ENCODE measurements at regions not wholly inside any gene's neighbourhood (a gene's known extent, or its start where the extent isn't known, plus 50 kb on each side); places are given as distances from the start of the nearest gene placed in this dataset.

- DNase-seq (ENCODE audit: extremely low read depth in 1 of 11, low read depth in 9 of 11, low spot score in 4 of 11) = no peak
Observed at GRCh38 chr9:91056917-91057316, 255.3 kb downstream of the SYK start.

- DNase-seq (ENCODE audit: extremely low read depth in 1 of 11, low read depth in 9 of 11, low spot score in 4 of 11) = no peak
Observed at GRCh38 chr9:91059713-91060112, 258.1 kb downstream of the SYK start.

GRCh38 chr9:91060520-91061343 lies 259.1 kb downstream of the SYK start:
- DNase-seq (ENCODE audit: extremely low read depth in 1 of 11, low read depth in 9 of 11, low spot score in 4 of 11) = no peak

- no peak for DNase-seq (ENCODE audit: extremely low read depth in 1 of 11, low read depth in 9 of 11, low spot score in 4 of 11)
Observed at GRCh38 chr9:91061506-91061905, 259.9 kb downstream of the SYK start.

GRCh38 chr9:91062281-91062680 lies 260.7 kb downstream of the SYK start:
- DNase-seq (ENCODE audit: extremely low read depth in 1 of 11, low read depth in 9 of 11, low spot score in 4 of 11) = no peak

- DNase-seq (ENCODE audit: extremely low read depth in 1 of 11, low read depth in 9 of 11, low spot score in 4 of 11) = no peak
Observed at GRCh38 chr9:91063471-91063870, 261.9 kb downstream of the SYK start.

- DNase-seq (ENCODE audit: extremely low read depth in 1 of 11, low read depth in 9 of 11, low spot score in 4 of 11) = no peak
Observed at GRCh38 chr9:91065231-91066041, 263.8 kb downstream of the SYK start.

GRCh38 chr9:91066042-91066415 lies 264.4 kb downstream of the SYK start:
- no peak for DNase-seq (ENCODE audit: extremely low read depth in 1 of 11, low read depth in 9 of 11, low spot score in 4 of 11)

- DNase-seq (ENCODE audit: extremely low read depth in 1 of 11, low read depth in 9 of 11, low spot score in 4 of 11) = no peak
Observed at GRCh38 chr9:91066856-91067255, 265.2 kb downstream of the SYK start.

GRCh38 chr9:91067306-91067860 lies 265.8 kb downstream of the SYK start:
- no peak for DNase-seq (ENCODE audit: extremely low read depth in 1 of 11, low read depth in 9 of 11, low spot score in 4 of 11)

- DNase-seq (ENCODE audit: extremely low read depth in 1 of 11, low read depth in 9 of 11, low spot score in 4 of 11) = no peak
Observed at GRCh38 chr9:91071184-91071990, 269.8 kb downstream of the SYK start.

GRCh38 chr9:91073049-91073810 lies 271.6 kb downstream of the SYK start:
- no peak for DNase-seq (ENCODE audit: extremely low read depth in 1 of 11, low read depth in 9 of 11, low spot score in 4 of 11)

- no peak for DNase-seq (ENCODE audit: extremely low read depth in 1 of 11, low read depth in 9 of 11, low spot score in 4 of 11)
Observed at GRCh38 chr9:91073811-91074771, 272.5 kb downstream of the SYK start.

GRCh38 chr9:91074866-91075265 lies 273.2 kb downstream of the SYK start:
- DNase-seq (ENCODE audit: extremely low read depth in 1 of 11, low read depth in 9 of 11, low spot score in 4 of 11) = no peak

- no peak for DNase-seq (ENCODE audit: extremely low read depth in 1 of 11, low read depth in 9 of 11, low spot score in 4 of 11)
Observed at GRCh38 chr9:91075279-91075678, 273.7 kb downstream of the SYK start.

GRCh38 chr9:91077624-91078368 lies 276.2 kb downstream of the SYK start:
- DNase-seq (ENCODE audit: extremely low read depth in 1 of 11, low read depth in 9 of 11, low spot score in 4 of 11) = no peak

- no peak for DNase-seq (ENCODE audit: extremely low read depth in 1 of 11, low read depth in 9 of 11, low spot score in 4 of 11)
Observed at GRCh38 chr9:91078369-91078695, 276.7 kb downstream of the SYK start.

All from renal cortex interstitium (tissue), 11 donors.